Loucy (cell line): ENCODE measurements at regions not wholly inside any gene's neighbourhood (a gene's known extent, or its start where the extent isn't known, plus 50 kb on each side); places are given as distances from the start of the nearest gene placed in this dataset.

Source experiments
- H2AFZ ChIP-seq: fragments of 200-600 bp; sonication (generic); 2 replicates; pipeline ENCODE4 v1.6.0; 2016; ENCODE audit warnings: antibody characterized with exemption, mild to moderate bottlenecking, low read length, moderate library complexity
- H3F3A ChIP-seq: fragments of 200-600 bp; 2 replicates; pipeline ENCODE4 v1.6.0; 2016; ENCODE audit warnings: antibody characterized with exemption, low read depth, mild to moderate bottlenecking
- H3K27me3 ChIP-seq: fragments of 200-600 bp; sonication (generic); 2 replicates; pipeline ENCODE4 v1.6.1; 2014; ENCODE audit warnings: low read length, mild to moderate bottlenecking; ENCODE audit not compliant: insufficient read depth, poor library complexity, severe bottlenecking
- H3K36me3 ChIP-seq: fragments of 200-600 bp; sonication (generic); 2 replicates; pipeline ENCODE4 v1.6.1; 2016; ENCODE audit warnings: low read length; ENCODE audit not compliant: insufficient read depth
- H3K4me1 ChIP-seq: fragments of 200-600 bp; sonication (generic); 2 replicates; pipeline ENCODE4 v1.5.1; 2014; ENCODE audit warnings: low read length, mild to moderate bottlenecking; ENCODE audit not compliant: insufficient read depth, poor library complexity, severe bottlenecking
- H3K4me2 ChIP-seq: fragments of 200-600 bp; sonication (generic); 2 replicates; pipeline ENCODE4 v1.6.0; 2014; ENCODE audit warnings: antibody characterized with exemption, low read length, low read depth, mild to moderate bottlenecking; ENCODE audit not compliant: poor library complexity, severe bottlenecking
- H3K4me3 ChIP-seq: fragments of 200-600 bp; sonication (generic); 2 replicates; pipeline ENCODE4 v1.5.1; 2014; ENCODE audit warnings: low read length, mild to moderate bottlenecking, mixed read lengths; ENCODE audit not compliant: poor library complexity, severe bottlenecking
- H3K79me2 ChIP-seq: fragments of 200-600 bp; sonication (generic); 2 replicates; pipeline ENCODE4 v1.6.1; 2014; ENCODE audit warnings: low read length; ENCODE audit not compliant: insufficient read depth
- H3K9ac ChIP-seq: fragments of 200-600 bp; sonication (generic); 2 replicates; pipeline ENCODE4 v1.6.0; 2014; ENCODE audit warnings: mild to moderate bottlenecking, low read depth, low read length, moderate library complexity; ENCODE audit not compliant: poor library complexity, severe bottlenecking
- H3K9me2 ChIP-seq: fragments of 200-600 bp; sonication (generic); replicated peaks from 2 replicates; pipeline ENCODE4 v1.6.1; 2016; ENCODE audit warnings: low read depth, low read length, mixed read lengths
- H3K9me3 ChIP-seq: fragments of 200-600 bp; sonication (generic); 2 replicates; pipeline ENCODE4 v1.6.1; 2014; ENCODE audit warnings: mild to moderate bottlenecking, antibody characterized with exemption, low read length, low read depth; ENCODE audit not compliant: insufficient read depth
- H4K20me1 ChIP-seq: fragments of 200-600 bp; sonication (generic); 2 replicates; pipeline ENCODE4 v1.6.0; 2014; ENCODE audit warnings: antibody characterized with exemption, low read length, mild to moderate bottlenecking; ENCODE audit not compliant: insufficient read depth, poor library complexity, severe bottlenecking
- CTCF ChIP-seq: fragments of 200-600 bp; sonication (generic); conservative IDR thresholded peaks from 2 replicates; pipeline ENCODE4 v1.5.1; 2014; ENCODE audit warnings: mild to moderate bottlenecking, antibody characterized with exemption, low read length
- EZH2phosphoT487 ChIP-seq: fragments of 200-600 bp; IDR thresholded peaks from 2 replicates; pipeline ENCODE4 v1.6.1; 2018; ENCODE audit warnings: antibody characterized with exemption, mild to moderate bottlenecking, moderate library complexity, borderline replicate concordance

DNA sequence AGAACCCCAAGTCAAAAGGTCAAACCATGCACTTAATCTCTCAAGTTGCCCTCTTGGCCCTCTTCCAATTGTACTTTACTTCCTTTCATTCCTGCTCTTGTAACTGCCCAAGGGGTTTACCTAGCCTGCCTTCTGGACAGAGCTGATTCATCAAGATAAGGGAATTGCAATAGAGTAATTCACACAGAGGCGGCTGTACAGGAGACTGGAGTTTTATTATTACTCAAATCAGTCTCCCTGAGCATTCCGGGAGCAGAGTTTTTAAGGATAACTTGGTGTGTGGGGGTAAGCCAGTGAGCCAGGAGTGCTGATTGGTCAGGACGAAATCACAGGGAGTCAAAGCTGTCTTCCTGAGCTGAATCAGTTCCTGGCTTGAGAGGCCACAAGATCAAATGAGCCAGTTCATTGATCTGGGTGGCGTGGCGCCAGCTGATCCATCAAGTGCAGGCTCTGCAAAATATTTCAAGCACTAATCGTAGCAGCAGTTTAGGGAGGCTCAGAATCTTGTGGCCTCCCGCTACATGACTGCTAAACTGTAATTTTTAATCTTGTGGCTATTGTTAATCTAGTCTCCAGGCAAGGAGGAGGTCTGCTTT is 590.0 kb downstream of the EPHA3 start:
- Histone ChIP-seq H4K20me1 (no peaks in the 10 kb centered on the region), H3K4me1 (no peaks in the 10 kb centered on the region), H3K9me3 (no peaks in the 10 kb centered on the region), H3K9ac (no peak overlapping the region), H2AFZ (no peak overlapping the region), H3K4me2 (no peak overlapping the region), H3K79me2 (no peaks in the 10 kb centered on the region), H3F3A (no peaks in the 10 kb centered on the region), H3K36me3 (no peaks in the 10 kb centered on the region), H3K4me3 (no peak overlapping the region), H3K9me2 (no peaks in the 10 kb centered on the region), H3K27me3 (no peaks in the 10 kb centered on the region)
- no peak for TF ChIP-seq EZH2phosphoT487

- H3K9me3 ChIP-seq: no peaks in the 10 kb centered on the region
- no peaks in the 10 kb centered on the region for H3K9me2 ChIP-seq
- no peaks in the 10 kb centered on the region for H3K79me2 ChIP-seq
- no peaks in the 10 kb centered on the region for H3F3A ChIP-seq
- no peaks in the 10 kb centered on the region for H3K27me3 ChIP-seq
- H3K4me1 ChIP-seq: no peaks in the 10 kb centered on the region
- TF ChIP-seq CTCF: no peak
- no peak for TF ChIP-seq EZH2phosphoT487
- H4K20me1 ChIP-seq: no peaks in the 10 kb centered on the region
- no peak overlapping the region for H3K9ac ChIP-seq
- H3K4me3 ChIP-seq: no peak overlapping the region
- H3K4me2 ChIP-seq: no peak overlapping the region
- no peaks in the 10 kb centered on the region for H3K36me3 ChIP-seq
- H2AFZ ChIP-seq: no peak overlapping the region
Observed at GRCh38 chr3:89698208-89698830, 590.9 kb downstream of the EPHA3 start.

GRCh38 chr3:89699229-89699628 is 591.8 kb downstream of the EPHA3 start:
- no peaks in the 10 kb centered on the region for H4K20me1 ChIP-seq
- no peaks in the 10 kb centered on the region for H3K4me1 ChIP-seq
- no peaks in the 10 kb centered on the region for H3F3A ChIP-seq
- no peaks in the 10 kb centered on the region for H3K9me3 ChIP-seq
- H3K4me2 ChIP-seq: no peak overlapping the region
- no peak overlapping the region for H3K4me3 ChIP-seq
- TF ChIP-seq EZH2phosphoT487 (no peak), CTCF (no peak)
- H3K27me3 ChIP-seq: no peaks in the 10 kb centered on the region
- no peaks in the 10 kb centered on the region for H3K36me3 ChIP-seq
- no peak overlapping the region for H3K9ac ChIP-seq
- H3K79me2 ChIP-seq: no peaks in the 10 kb centered on the region
- H2AFZ ChIP-seq: no peak overlapping the region
- no peaks in the 10 kb centered on the region for H3K9me2 ChIP-seq

GRCh38 chr3:89699771-89700170 is 592.4 kb downstream of the EPHA3 start:
- H3K79me2 ChIP-seq: no peaks in the 10 kb centered on the region
- no peaks in the 10 kb centered on the region for H3K9me2 ChIP-seq
- H2AFZ ChIP-seq: no peak overlapping the region
- no peaks in the 10 kb centered on the region for H3K36me3 ChIP-seq
- TF ChIP-seq CTCF: no peak; the same call in 1 of the 2 replicates
- no peak for TF ChIP-seq EZH2phosphoT487
- no peak overlapping the region for H3K4me3 ChIP-seq
- no peak overlapping the region for H3K4me2 ChIP-seq
- H3F3A ChIP-seq: no peaks in the 10 kb centered on the region
- H3K9me3 ChIP-seq: no peaks in the 10 kb centered on the region
- no peaks in the 10 kb centered on the region for H3K27me3 ChIP-seq
- H4K20me1 ChIP-seq: no peaks in the 10 kb centered on the region
- H3K9ac ChIP-seq: no peak overlapping the region
- H3K4me1 ChIP-seq: no peaks in the 10 kb centered on the region
